PC-3 (cell line): ENCODE measurements at regions not wholly inside any gene's neighbourhood (a gene's known extent, or its start where the extent isn't known, plus 50 kb on each side); places are given as distances from the start of the nearest gene placed in this dataset.

Experiments
- EZH2 ChIP-seq: fragments of 300-600 bp; sonication (generic); IDR thresholded peaks from one replicate; pipeline ENCODE4 v1.6.1; 2017; ENCODE audit warnings: antibody characterized with exemption, mild to moderate bottlenecking, low read length; ENCODE audit not compliant: unreplicated experiment
- EZH2phosphoT487 ChIP-seq: fragments of 300-600 bp; sonication (generic); IDR thresholded peaks from 2 replicates; pipeline ENCODE4 v1.6.1; 2018; ENCODE audit warnings: mild to moderate bottlenecking, antibody characterized with exemption, low read length, borderline replicate concordance
- TF ChIP-seq, protein P1 (sequence below): fragments of 300-600 bp; sonication (generic); conservative IDR thresholded peaks from 2 replicates; pipeline ENCODE4 v1.5.1; 2017; ENCODE audit warnings: antibody characterized with exemption, low read depth, mild to moderate bottlenecking, low read length

DNA sequence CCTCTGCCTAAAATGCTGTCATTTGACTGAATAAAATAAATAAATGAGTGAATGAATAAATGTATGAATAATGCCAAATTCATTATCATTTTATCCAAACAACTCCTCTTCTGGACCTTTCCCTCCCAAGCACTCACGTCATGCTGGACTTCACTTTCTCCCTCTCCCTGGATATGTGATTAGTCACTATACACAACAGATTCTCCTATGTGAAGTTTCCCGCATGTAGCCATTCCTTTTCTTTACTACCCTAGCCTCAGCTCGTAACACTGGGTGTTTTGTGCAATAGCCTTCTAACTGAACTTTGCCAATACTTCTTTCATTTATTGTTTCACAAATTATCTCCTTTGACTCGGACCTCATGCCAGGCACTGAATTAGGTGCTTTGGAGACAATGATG lies 87.6 kb upstream of the IL6 start:
- TF ChIP-seq, protein P1, sequence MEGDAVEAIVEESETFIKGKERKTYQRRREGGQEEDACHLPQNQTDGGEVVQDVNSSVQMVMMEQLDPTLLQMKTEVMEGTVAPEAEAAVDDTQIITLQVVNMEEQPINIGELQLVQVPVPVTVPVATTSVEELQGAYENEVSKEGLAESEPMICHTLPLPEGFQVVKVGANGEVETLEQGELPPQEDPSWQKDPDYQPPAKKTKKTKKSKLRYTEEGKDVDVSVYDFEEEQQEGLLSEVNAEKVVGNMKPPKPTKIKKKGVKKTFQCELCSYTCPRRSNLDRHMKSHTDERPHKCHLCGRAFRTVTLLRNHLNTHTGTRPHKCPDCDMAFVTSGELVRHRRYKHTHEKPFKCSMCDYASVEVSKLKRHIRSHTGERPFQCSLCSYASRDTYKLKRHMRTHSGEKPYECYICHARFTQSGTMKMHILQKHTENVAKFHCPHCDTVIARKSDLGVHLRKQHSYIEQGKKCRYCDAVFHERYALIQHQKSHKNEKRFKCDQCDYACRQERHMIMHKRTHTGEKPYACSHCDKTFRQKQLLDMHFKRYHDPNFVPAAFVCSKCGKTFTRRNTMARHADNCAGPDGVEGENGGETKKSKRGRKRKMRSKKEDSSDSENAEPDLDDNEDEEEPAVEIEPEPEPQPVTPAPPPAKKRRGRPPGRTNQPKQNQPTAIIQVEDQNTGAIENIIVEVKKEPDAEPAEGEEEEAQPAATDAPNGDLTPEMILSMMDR: no peak
- TF ChIP-seq EZH2phosphoT487 (no peak), EZH2 (no peak)
